Thymus (tissue), 11 donors: ENCODE measurements at regions not wholly inside any gene's neighbourhood (a gene's known extent, or its start where the extent isn't known, plus 50 kb on each side); places are given as distances from the start of the nearest gene placed in this dataset.

Source experiments
- DNase-seq, 9 donors: peaks; one replicate each; pipeline ENCODE4 v3.0.0-alpha.2; 2013; ENCODE audit warnings: low spot score in 9 of 9, low read depth in 6 of 9, missing footprints in 1 of 9
- H3K27ac ChIP-seq, 2 donors: one replicate each; pipeline ENCODE4 v1.5.1; 2013; ENCODE audit warnings: control low read depth in 1 of 2, low read depth in 1 of 2, low read length in 1 of 2, mild to moderate bottlenecking in 1 of 2, moderate library complexity in 1 of 2
- H3K27me3 ChIP-seq, 2 donors: one replicate each; pipeline ENCODE4 v1.5.1; 2013; ENCODE audit warnings: low read length in 1 of 2; ENCODE audit not compliant: control insufficient read depth in 2 of 2, insufficient read depth in 1 of 2
- H3K36me3 ChIP-seq, 2 donors: one replicate each; pipeline ENCODE4 v1.5.1; 2013; ENCODE audit warnings: low read length in 1 of 2, mild to moderate bottlenecking in 1 of 2, moderate library complexity in 1 of 2; ENCODE audit not compliant: control insufficient read depth in 2 of 2, insufficient read depth in 2 of 2
- H3K4me1 ChIP-seq, 2 donors: one replicate each; pipeline ENCODE4 v1.5.1; 2013; ENCODE audit warnings: low read length in 2 of 2; ENCODE audit not compliant: control insufficient read depth in 2 of 2, insufficient read depth in 2 of 2
- H3K4me3 ChIP-seq, 2 donors: one replicate each; pipeline ENCODE4 v1.5.1; 2013; ENCODE audit warnings: low read length in 2 of 2, control low read depth in 1 of 2, mild to moderate bottlenecking in 1 of 2
- H3K9me3 ChIP-seq, 2 donors: one replicate each; pipeline ENCODE4 v1.5.1; 2013; ENCODE audit warnings: low read length in 1 of 2, mild to moderate bottlenecking in 1 of 2; ENCODE audit not compliant: control insufficient read depth in 2 of 2, insufficient read depth in 1 of 2
- WGBS: extraction: QIAGEN DNeasy Blood & Tissue Kit; methylation state at CpG from one replicate; pipeline ENCODE4 v1.1.7; 2013; 5-methylcytosine and 5-hydroxymethylcytosine counted together
- donor health status: healthy.

DNA sequence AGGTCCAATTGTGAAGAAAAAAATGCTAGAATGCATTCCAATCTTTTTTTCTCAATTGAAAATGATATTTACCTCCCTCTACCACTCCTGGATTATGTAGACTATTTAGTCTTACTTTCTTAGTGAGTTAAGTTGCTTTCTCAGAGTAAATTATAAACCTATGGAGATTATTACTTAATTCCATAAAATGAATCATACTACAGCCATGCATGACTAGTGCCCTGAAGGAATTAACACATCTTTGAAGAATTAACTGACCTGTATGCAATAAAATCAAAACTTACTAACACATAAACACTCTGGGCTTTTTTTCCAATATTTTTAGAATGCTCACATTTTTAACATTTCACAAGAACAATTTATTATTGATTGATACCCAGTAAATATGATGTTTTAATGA lies 379.4 kb upstream of the DACH1 start:
- Histone ChIP-seq H3K36me3 (no peaks in the 10 kb centered on the region), H3K9me3 (no peaks in the 10 kb centered on the region), H3K4me1 (no peaks in the 10 kb centered on the region), H3K27me3 (no peaks in the 10 kb centered on the region), H3K27ac (no peak overlapping the region), H3K4me3 (no peak overlapping the region)
- no peak for DNase-seq

DNA sequence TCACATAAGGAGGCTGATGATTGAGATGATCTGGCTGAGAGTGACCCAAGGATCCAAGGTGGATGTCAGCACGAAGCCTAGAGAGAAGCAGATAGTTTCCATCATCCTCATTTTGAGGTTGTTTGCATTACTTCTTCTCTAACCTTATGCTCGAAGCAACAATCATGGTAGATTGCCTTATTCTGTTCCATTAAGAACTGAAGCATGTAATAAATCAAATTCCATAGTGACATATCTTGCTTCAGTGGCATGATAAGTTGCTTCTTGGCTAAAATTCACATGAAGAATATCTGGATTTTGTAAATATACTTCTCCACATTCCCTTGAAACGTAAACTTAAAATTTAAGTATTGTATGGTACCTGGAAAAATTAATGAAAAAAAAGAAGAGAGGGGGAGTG lies 377.8 kb upstream of the DACH1 start:
- no peaks in the 10 kb centered on the region for H3K27me3 ChIP-seq
- H3K4me3 ChIP-seq: no peak overlapping the region
- WGBS: 81% methylated on average over 3 of the region's 3 CpGs
- no peaks in the 10 kb centered on the region for H3K9me3 ChIP-seq
- no peak for DNase-seq
- H3K4me1 ChIP-seq: no peaks in the 10 kb centered on the region
- H3K27ac ChIP-seq: no peak overlapping the region
- H3K36me3 ChIP-seq: no peaks in the 10 kb centered on the region

DNA sequence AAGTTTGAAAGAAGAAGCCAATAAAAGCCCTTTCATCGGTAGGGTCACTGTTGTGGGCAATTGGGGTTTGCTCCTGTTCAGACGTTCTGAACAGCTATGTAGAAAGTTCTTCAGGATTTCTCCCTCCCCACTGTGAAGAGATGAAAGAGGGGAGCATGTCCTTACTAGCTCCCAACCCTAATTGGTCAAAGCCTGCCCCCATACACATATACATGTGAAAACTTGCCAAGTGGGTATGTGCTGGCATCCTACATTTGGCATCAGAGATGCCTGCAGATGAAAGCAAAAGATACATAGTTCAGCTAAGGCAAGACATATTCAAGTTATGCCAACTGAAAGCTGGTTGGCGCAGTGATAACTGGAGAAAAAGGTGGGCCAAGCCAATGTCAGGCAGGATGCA lies 363.1 kb upstream of the DACH1 start:
- Histone ChIP-seq H3K4me3 (no peak overlapping the region), H3K9me3 (no peaks in the 10 kb centered on the region), H3K27ac (no peak overlapping the region), H3K4me1 (no peaks in the 10 kb centered on the region), H3K36me3 (no peaks in the 10 kb centered on the region), H3K27me3 (no peaks in the 10 kb centered on the region)
- 94% methylated on average over 3 of the region's 3 CpGs for WGBS
- DNase-seq: no peak

DNA sequence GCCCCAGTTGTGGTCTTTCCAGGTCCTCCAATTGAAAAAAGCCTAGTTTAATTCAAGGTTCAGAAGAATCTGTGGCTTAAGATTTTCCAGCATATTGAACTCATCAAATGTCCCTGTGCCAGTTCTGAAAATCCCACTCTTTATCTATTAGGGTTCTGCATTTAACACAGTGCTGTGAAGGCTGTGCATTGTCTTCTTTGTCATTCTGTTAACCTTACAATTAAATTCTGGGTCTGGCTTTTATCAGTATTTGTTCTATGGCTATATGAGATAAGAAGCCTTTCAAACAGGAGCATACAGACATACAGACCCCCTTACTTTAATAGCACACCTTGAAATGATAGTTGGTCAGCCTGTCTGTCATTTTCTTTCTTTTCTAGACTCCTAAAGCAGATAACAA lies 362.1 kb upstream of the DACH1 start:
- Histone ChIP-seq H3K4me3 (no peak overlapping the region), H3K27ac (no peak overlapping the region), H3K27me3 (no peaks in the 10 kb centered on the region), H3K4me1 (no peaks in the 10 kb centered on the region), H3K36me3 (no peaks in the 10 kb centered on the region), H3K9me3 (no peaks in the 10 kb centered on the region)
- DNase-seq: no peak

DNA sequence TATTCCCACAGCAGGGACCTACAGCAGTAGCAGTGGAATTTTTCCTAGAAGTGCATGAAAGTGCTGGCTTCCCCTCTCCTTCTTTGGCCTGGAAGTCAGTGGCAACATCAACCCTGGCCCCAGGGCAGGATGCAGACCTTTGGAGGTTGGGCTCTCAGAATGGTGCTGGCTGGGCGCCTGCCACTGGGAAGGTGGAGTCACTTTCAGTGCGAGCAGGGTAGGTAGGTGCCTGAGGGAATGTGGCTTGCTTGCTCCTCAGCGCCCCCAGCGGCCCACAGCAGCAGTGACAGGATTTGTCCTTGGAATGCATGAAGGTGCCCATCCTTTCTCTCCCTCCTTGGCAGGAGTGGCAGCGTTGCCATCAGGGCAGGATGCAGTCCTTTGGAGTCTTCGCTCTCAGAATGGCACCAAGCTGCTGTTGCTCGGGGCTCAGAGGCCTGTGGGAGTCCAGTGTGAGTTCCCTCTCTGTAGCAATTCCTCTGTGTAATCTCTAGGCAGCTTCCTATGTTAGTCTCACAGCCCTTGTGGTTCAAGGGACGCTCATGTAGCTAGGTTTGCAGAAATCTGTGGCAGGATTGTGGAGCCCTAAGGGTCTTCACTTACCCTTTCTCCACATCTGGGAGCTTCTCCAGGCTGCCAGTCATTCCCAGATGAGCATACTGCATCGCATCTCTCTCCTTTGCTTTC lies 354.4 kb upstream of the DACH1 start:
- H3K27ac ChIP-seq: no peak overlapping the region
- no peak for DNase-seq
- H3K4me1 ChIP-seq: no peaks in the 10 kb centered on the region
- no peaks in the 10 kb centered on the region for H3K36me3 ChIP-seq
- no peak overlapping the region for H3K4me3 ChIP-seq
- peaks cover 0 to 10% of the 10 kb centered on the region in 2 donors for H3K9me3 ChIP-seq
- no peaks in the 10 kb centered on the region for H3K27me3 ChIP-seq
- WGBS: 70% methylated on average over 9 of the region's 9 CpGs

DNA sequence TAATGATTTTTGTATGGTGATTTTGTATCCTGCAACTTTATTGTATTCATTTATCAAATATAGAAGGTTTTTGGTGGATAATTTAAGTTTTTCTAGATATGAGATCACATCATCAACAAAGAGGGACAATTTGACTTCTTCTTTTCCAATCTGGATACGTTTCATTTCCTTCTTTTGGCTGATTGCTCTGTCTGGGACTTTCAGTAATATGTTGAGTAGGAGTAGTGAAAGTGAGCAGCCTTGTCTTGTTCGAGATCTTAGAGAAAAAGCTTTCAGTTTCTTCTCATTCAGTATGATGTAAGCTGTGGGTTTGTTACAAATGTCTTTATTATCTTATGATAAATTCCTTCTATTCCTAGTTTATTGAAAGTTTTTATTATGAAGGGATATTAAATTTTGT lies 352.0 kb upstream of the DACH1 start:
- H3K4me3 ChIP-seq: no peak overlapping the region
- WGBS: 81% methylated on average over 2 of the region's 2 CpGs
- peaks cover 0 to 10% of the 10 kb centered on the region in 2 donors for H3K9me3 ChIP-seq
- H3K27me3 ChIP-seq: no peaks in the 10 kb centered on the region
- no peaks in the 10 kb centered on the region for H3K4me1 ChIP-seq
- H3K27ac ChIP-seq: no peak overlapping the region
- no peak for DNase-seq
- H3K36me3 ChIP-seq: no peaks in the 10 kb centered on the region

DNA sequence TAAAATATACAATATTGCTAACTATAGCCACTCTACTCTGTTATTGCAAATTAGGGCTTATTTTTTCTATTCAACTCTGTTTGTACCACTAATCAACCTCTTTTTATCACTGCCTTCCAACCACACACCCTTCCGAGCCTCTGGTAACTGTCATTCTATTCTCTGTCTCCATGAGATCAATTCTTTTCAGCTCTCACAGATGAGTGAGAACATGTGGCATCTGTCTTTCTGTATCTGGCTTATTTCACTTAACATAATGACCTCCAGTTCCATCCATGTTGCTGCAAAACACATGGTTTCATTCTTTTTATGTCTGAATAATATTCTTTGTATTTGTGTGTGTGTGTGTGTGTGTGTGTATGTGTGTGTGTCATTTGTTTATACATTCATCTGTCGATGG lies 350.1 kb upstream of the DACH1 start:
- Histone ChIP-seq H3K27me3 (no peaks in the 10 kb centered on the region), H3K27ac (no peak overlapping the region), H3K4me3 (no peak overlapping the region), H3K9me3 (peaks cover 0 to 10% of the 10 kb centered on the region in 2 donors), H3K36me3 (no peaks in the 10 kb centered on the region), H3K4me1 (no peaks in the 10 kb centered on the region)
- DNase-seq: no peak
- 90% methylated on average over 2 of the region's 2 CpGs for WGBS

DNA sequence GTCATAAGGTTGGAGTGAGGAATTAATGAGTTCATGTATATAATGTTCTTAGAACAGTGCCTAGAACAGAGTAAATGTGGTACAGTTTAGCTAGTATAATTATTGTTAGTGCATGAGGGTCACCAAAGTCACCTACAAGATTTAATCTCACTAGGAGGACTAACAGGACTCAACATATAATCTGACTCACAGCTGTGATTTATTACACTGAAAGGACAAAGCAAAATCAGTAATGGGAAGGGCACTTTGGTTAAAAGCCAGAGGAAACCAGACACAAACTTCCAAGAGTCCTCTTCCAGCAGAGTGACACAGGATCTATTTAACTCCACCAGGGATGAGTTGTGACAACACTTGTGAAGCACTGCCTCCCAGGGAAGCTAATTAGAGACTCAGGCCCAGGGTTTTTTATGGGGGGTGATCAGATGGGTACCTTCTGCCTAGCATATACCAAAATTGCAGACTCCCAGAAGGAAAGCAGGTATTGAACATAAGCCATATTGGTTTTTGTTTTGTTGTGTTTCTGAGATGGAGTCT lies 341.2 kb upstream of the DACH1 start:
- H3K36me3 ChIP-seq: no peaks in the 10 kb centered on the region
- DNase-seq: no peak

DNA sequence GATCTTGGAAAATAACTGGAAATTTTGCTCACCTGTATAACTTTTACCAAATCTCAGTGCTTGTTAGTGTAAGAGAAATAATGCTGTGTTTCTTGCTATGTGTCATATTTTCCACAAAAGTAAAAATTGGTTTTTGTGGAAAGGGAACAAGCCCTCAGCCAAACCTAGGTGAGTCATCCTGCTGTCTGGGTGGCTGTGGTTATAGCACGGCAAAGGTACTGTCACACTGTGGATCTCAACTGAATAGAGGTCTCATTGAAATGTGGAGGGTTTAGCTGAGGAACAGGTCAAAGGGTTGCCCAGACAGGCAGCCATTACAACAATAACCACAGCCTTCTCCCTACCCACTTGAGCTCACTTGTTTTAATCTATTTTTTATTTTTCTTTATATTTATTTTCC lies 338.8 kb upstream of the DACH1 start:
- H3K4me1 ChIP-seq: no peaks in the 10 kb centered on the region
- no peaks in the 10 kb centered on the region for H3K9me3 ChIP-seq
- DNase-seq: no peak
- 84% methylated on average over 1 of the region's 1 CpG for WGBS
- no peaks in the 10 kb centered on the region for H3K27me3 ChIP-seq
- no peaks in the 10 kb centered on the region for H3K36me3 ChIP-seq
- H3K4me3 ChIP-seq: no peak overlapping the region
- H3K27ac ChIP-seq: no peak overlapping the region

More for the DNA sequence above, 341.2 kb upstream of the DACH1 start:
- H3K27me3 ChIP-seq: no peaks in the 10 kb centered on the region
- no peak overlapping the region for H3K4me3 ChIP-seq
- no peaks in the 10 kb centered on the region for H3K4me1 ChIP-seq
- H3K9me3 ChIP-seq: no peaks in the 10 kb centered on the region
- H3K27ac ChIP-seq: no peak overlapping the region
